Neuronal stem cell (in vitro differentiated cells): ENCODE measurements at regions not wholly inside any gene's neighbourhood (a gene's known extent, or its start where the extent isn't known, plus 50 kb on each side); places are given as distances from the start of the nearest gene placed in this dataset.

ENCODE experiments used
- DNase-seq: peaks from one replicate; pipeline ENCODE4 v3.0.0-alpha.2; 2013; ENCODE audit warnings: low spot score
- H2AFZ ChIP-seq: one replicate; pipeline ENCODE4 v1.6.1; 2013; ENCODE audit warnings: mild to moderate bottlenecking, low read length, inconsistent platforms
- H2AK5ac ChIP-seq: 2 replicates; pipeline ENCODE4 v1.6.1; 2013; ENCODE audit warnings: low read depth, mild to moderate bottlenecking, inconsistent platforms, low read length, moderate library complexity, mixed read lengths
- H2BK120ac ChIP-seq: 2 replicates; pipeline ENCODE4 v1.6.1; 2013; ENCODE audit warnings: low read depth, mild to moderate bottlenecking, inconsistent platforms, low read length, moderate library complexity, mixed read lengths
- H2BK12ac ChIP-seq: one replicate; pipeline ENCODE4 v1.6.1; 2013; ENCODE audit warnings: low read length, inconsistent platforms
- H2BK15ac ChIP-seq: 2 replicates; pipeline ENCODE4 v1.6.1; 2013; ENCODE audit warnings: mild to moderate bottlenecking, low read length, inconsistent platforms, mixed read lengths
- H2BK5ac ChIP-seq: one replicate; pipeline ENCODE4 v1.6.1; 2013; ENCODE audit warnings: inconsistent platforms, mild to moderate bottlenecking, low read length, moderate library complexity
- H3K14ac ChIP-seq: one replicate; pipeline ENCODE4 v1.6.1; 2013; ENCODE audit warnings: low read length, inconsistent platforms
- H3K18ac ChIP-seq: 2 replicates; pipeline ENCODE4 v1.6.1; 2013; ENCODE audit warnings: low read length, inconsistent platforms
- H3K23ac ChIP-seq: 2 replicates; pipeline ENCODE4 v1.6.1; 2013; ENCODE audit warnings: low read depth, mild to moderate bottlenecking, mixed read lengths, low read length, inconsistent platforms; ENCODE audit not compliant: poor library complexity
- H3K27ac ChIP-seq: replicated peaks from 3 replicates; pipeline ENCODE4 v1.5.1; 2013; ENCODE audit warnings: low read length, inconsistent platforms
- H3K27me3 ChIP-seq, 3 experiments: 2 replicates each; pipeline ENCODE4 v1.6.1; 2013; ENCODE audit warnings: low read length in 3 of 3, mild to moderate bottlenecking in 2 of 3, inconsistent platforms in 1 of 3, low read depth in 1 of 3, mixed read lengths in 1 of 3, moderate library complexity in 1 of 3; ENCODE audit not compliant: control insufficient read depth in 3 of 3, insufficient read depth in 3 of 3
- H3K36me3 ChIP-seq, 2 donors: replicated peaks in 1 of 2; 2 replicates each; pipeline ENCODE4 v1.6.1; 2013; ENCODE audit warnings: low read length in 2 of 2; ENCODE audit not compliant: control insufficient read depth in 2 of 2, insufficient read depth in 2 of 2
- H3K4ac ChIP-seq: 2 replicates; pipeline ENCODE4 v1.6.1; 2013; ENCODE audit warnings: inconsistent platforms, mild to moderate bottlenecking, low read length, moderate library complexity
- H3K4me1 ChIP-seq, 2 donors: 1 replicate in 1 of 2; 2 replicates in 1 of 2; pipeline ENCODE4 v1.6.1; 2013; ENCODE audit warnings: low read length in 2 of 2, low read depth in 1 of 2; ENCODE audit not compliant: control insufficient read depth in 2 of 2, insufficient read depth in 1 of 2
- H3K4me2 ChIP-seq: one replicate; pipeline ENCODE4 v1.6.1; 2013; ENCODE audit warnings: mild to moderate bottlenecking, low read length, inconsistent platforms; ENCODE audit not compliant: insufficient read depth, poor library complexity, severe bottlenecking
- H3K4me3 ChIP-seq, 2 donors: 2 replicates each; pipeline ENCODE4 v1.5.1; 2013; ENCODE audit warnings: low read length in 2 of 2, mild to moderate bottlenecking in 2 of 2, inconsistent platforms in 1 of 2, moderate library complexity in 1 of 2
- H3K79me1 ChIP-seq: one replicate; pipeline ENCODE4 v1.6.1; 2013; ENCODE audit warnings: low read depth, mild to moderate bottlenecking, inconsistent platforms, low read length, moderate library complexity
- H3K9ac ChIP-seq: one replicate; pipeline ENCODE4 v1.6.1; 2013; ENCODE audit warnings: mild to moderate bottlenecking, low read depth, low read length, inconsistent platforms; ENCODE audit not compliant: poor library complexity
- H3K9me3 ChIP-seq, 2 donors: replicated peaks in 1 of 2; 2 replicates each; pipeline versions ENCODE3 to v1.6.1; 2013; ENCODE audit warnings: low read length in 2 of 2, mild to moderate bottlenecking in 2 of 2, inconsistent platforms in 1 of 2, low read depth in 1 of 2, mixed read lengths in 1 of 2, moderate library complexity in 1 of 2; ENCODE audit not compliant: control insufficient read depth in 2 of 2, insufficient read depth in 1 of 2
- H4K8ac ChIP-seq: one replicate; pipeline ENCODE4 v1.6.1; 2013; ENCODE audit warnings: low read depth, mild to moderate bottlenecking, inconsistent platforms, low read length, moderate library complexity
- H4K91ac ChIP-seq: one replicate; pipeline ENCODE4 v1.6.1; 2013; ENCODE audit warnings: low read length, low read depth, mild to moderate bottlenecking, inconsistent platforms; ENCODE audit not compliant: poor library complexity
- WGBS, 2 donors: extraction: QIAGEN DNeasy Blood & Tissue Kit; methylation state at CpG; one replicate each; pipeline ENCODE4 v1.1.7; 2013; ENCODE audit warnings: missing lambda C conversion rate in 2 of 2, mixed read lengths in 1 of 2; ENCODE audit not compliant: insufficient read length in 2 of 2, insufficient replicate concordance in 1 of 2; ENCODE audit errors: extremely low coverage in 2 of 2; 5-methylcytosine and 5-hydroxymethylcytosine counted together

DNA sequence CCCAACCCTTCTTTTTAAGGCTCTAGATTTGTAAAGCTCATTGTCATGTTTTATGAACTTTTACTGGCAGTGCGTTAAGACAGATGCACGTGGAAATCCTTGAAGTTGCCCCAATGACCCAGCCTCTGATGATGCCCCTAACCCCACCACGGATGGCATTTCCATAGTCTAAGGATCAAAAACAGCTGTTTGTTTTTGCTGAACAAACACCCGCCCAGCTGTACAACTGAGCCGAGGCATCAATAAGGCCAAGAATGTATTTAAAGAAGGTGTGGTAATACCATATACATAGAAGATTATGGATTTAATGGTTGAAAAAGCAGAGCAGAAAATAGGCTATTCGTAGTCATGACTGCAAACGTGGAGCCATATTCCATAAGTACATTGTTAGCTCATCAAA lies 83.7 kb downstream of the SALL1 start:
- Histone ChIP-seq H2AK5ac (no peak overlapping the region), H2BK5ac (no peak overlapping the region), H2BK15ac (no peak overlapping the region), H3K27ac (no peak overlapping the region), H3K79me1 (no peaks in the 10 kb centered on the region), H2BK120ac (no peak overlapping the region), H3K27me3 (peaks cover 0 to 7% (median 0%) of the 10 kb centered on the region in 3 experiments), H3K4me1 (peaks cover 7 to 8% of the 10 kb centered on the region in 2 donors), H2BK12ac (no peak overlapping the region), H3K4me2 (no peak overlapping the region), H4K8ac (no peak overlapping the region), H3K4ac (no peak overlapping the region), H3K9ac (no peak overlapping the region), H3K18ac (no peak overlapping the region), H3K4me3 (no peak overlapping the region), H3K9me3 (no peaks in the 10 kb centered on the region), H3K14ac (no peak overlapping the region), H3K23ac (no peak overlapping the region), H4K91ac (no peak overlapping the region), H3K36me3 (no peaks in the 10 kb centered on the region), H2AFZ (no peak overlapping the region)
- WGBS, 2 donors: no CpG with 5 or more reads among the region's 7 CpGs
- no peak for DNase-seq

DNA sequence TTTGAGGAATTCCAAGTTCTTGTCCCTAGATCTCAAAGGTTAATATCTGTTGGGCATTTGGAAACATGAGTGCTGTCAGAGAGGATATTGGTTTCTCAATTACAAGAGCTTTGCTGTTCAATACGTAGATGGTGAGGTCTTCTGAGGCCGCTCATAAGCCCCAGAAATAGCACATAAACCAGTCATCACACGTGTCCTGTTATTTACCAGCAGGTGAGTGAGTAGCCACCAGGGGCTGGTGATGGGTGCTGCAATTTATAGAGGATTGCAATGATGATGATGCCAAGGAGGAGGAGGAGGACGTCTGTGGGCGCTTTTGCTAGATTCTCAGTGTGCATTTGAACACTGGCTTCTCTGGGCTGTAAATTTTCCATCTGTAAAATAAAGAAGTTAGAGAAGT lies 89.0 kb downstream of the SALL1 start:
- Histone ChIP-seq H4K91ac (no peak overlapping the region), H3K79me1 (no peaks in the 10 kb centered on the region), H3K23ac (no peak overlapping the region), H3K4me1 (no peaks in the 10 kb centered on the region), H3K9ac (no peak overlapping the region), H3K27ac (no peak overlapping the region), H2AFZ (no peak overlapping the region), H3K36me3 (no peaks in the 10 kb centered on the region), H2BK5ac (no peak overlapping the region), H3K14ac (no peak overlapping the region), H3K4me3 (no peak overlapping the region), H4K8ac (no peak overlapping the region), H3K4me2 (no peak overlapping the region), H2BK120ac (no peak overlapping the region), H2BK15ac (no peak overlapping the region), H3K9me3 (no peaks in the 10 kb centered on the region), H3K18ac (no peak overlapping the region), H2BK12ac (no peak overlapping the region), H3K27me3 (peaks cover 0 to 14% (median 0%) of the 10 kb centered on the region in 3 experiments), H2AK5ac (no peak overlapping the region), H3K4ac (no peak overlapping the region)
- WGBS, 2 donors: no CpG with 5 or more reads among the region's 5 CpGs
- no peak for DNase-seq

DNA sequence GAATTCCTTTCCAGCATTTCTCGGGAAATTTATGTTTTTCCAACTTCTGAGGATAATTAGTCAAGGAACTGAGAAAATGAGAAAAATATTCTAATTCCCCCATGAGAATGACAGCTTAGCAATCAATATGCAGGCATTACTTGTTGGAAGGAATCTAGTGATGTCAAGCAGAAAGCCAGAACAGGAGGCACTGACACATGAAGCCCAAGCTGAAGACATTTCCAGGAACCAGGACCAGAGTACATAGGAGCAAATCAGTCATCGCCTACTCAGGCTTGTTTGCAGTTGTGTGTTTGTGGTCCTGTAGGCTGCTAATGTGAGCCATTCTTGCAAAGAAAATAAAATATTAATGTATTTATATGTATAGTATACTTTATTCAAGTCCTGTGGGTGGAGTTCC lies 89.7 kb downstream of the SALL1 start:
- Histone ChIP-seq H2BK15ac (no peak overlapping the region), H2BK120ac (no peak overlapping the region), H3K9me3 (no peaks in the 10 kb centered on the region), H3K18ac (no peak overlapping the region), H4K91ac (no peak overlapping the region), H4K8ac (no peak overlapping the region), H2BK12ac (no peak overlapping the region), H3K23ac (no peak overlapping the region), H3K4ac (no peak overlapping the region), H3K79me1 (no peaks in the 10 kb centered on the region), H2AFZ (no peak overlapping the region), H3K27ac (no peak overlapping the region), H3K4me1 (no peaks in the 10 kb centered on the region), H3K14ac (no peak overlapping the region), H3K4me2 (no peak overlapping the region), H3K4me3 (no peak overlapping the region), H3K36me3 (no peaks in the 10 kb centered on the region), H2AK5ac (no peak overlapping the region), H2BK5ac (no peak overlapping the region), H3K27me3 (peaks cover 0 to 19% (median 0%) of the 10 kb centered on the region in 3 experiments), H3K9ac (no peak overlapping the region)
- DNase-seq: no peak
- no CpG with 5 or more reads among the region's 2 CpGs for WGBS, 2 donors

DNA sequence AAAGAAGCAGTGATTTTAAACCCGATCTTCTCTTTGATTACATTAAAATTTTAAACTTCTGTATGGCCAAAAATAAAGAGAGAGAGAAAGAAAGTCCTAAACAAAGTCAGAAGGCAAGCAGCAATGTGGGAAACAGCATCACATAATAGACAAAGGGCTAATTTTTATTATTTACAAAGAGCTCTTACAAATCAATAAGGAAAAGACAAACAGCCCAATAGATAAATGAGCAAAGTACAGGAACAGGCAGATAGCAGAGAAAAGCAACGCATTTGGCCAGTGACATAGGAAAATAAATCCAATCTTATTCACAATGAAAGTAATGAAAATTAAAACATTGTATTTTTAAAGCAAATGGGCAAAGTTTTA lies 93.1 kb downstream of the SALL1 start:
- no peak overlapping the region for H2BK15ac ChIP-seq
- no peak for DNase-seq
- no peaks in the 10 kb centered on the region for H3K9me3 ChIP-seq
- no peak overlapping the region for H3K18ac ChIP-seq
- no peaks in the 10 kb centered on the region for H3K36me3 ChIP-seq
- no peak overlapping the region for H3K4ac ChIP-seq
- no peak overlapping the region for H2BK5ac ChIP-seq
- no CpG with 5 or more reads among the region's 2 CpGs for WGBS, 2 donors
- H3K14ac ChIP-seq: no peak overlapping the region
- H3K9ac ChIP-seq: no peak overlapping the region
- H3K27me3 ChIP-seq: peaks cover 0 to 25% (median 0%) of the 10 kb centered on the region in 3 experiments
- no peak overlapping the region for H4K8ac ChIP-seq
- no peak overlapping the region for H2BK120ac ChIP-seq
- H3K4me3 ChIP-seq: no peak overlapping the region
- no peak overlapping the region for H4K91ac ChIP-seq
- H2AK5ac ChIP-seq: no peak overlapping the region
- H3K23ac ChIP-seq: no peak overlapping the region
- H2AFZ ChIP-seq: no peak overlapping the region
- H3K4me1 ChIP-seq: no peaks in the 10 kb centered on the region
- no peak overlapping the region for H2BK12ac ChIP-seq
- H3K4me2 ChIP-seq: no peak overlapping the region
- no peaks in the 10 kb centered on the region for H3K79me1 ChIP-seq
- no peak overlapping the region for H3K27ac ChIP-seq
